HEK293 (cell line): ENCODE measurements at regions not wholly inside any gene's neighbourhood (a gene's known extent, or its start where the extent isn't known, plus 50 kb on each side); places are given as distances from the start of the nearest gene placed in this dataset.

ENCODE experiments used
- CTCF ChIA-PET: fragments of 350-600 bp; formaldehyde crosslinking; extraction: SDS; loops from one replicate; lab custom pipeline; 2021; ENCODE audit warnings: antibody characterized with exemption; lab: Yijun Ruan, JAX
- POLR2A ChIA-PET: fragments of 300-600 bp; formaldehyde crosslinking; extraction: SDS; loops from one replicate; lab custom pipeline; 2020; ENCODE audit warnings: antibody characterized with exemption, inconsistent platforms; lab: Yijun Ruan, JAX
- H3K27ac ChIP-seq: fragments of 200-500 bp; sonication (Bioruptor generic); 2 replicates; pipeline ENCODE4 v1.5.1; 2014; ENCODE audit warnings: low read depth, low read length, control low read depth, inconsistent platforms; ENCODE audit errors: extremely low read depth
- H3K36me3 ChIP-seq, 2 experiments: fragments of 200-500 bp in 1 of 2; sonication (Bioruptor generic) in 1 of 2; 1 replicate in 1 of 2; 2 replicates in 1 of 2; pipeline ENCODE4 v1.5.1; 2014 to 2017; ENCODE audit warnings: inconsistent platforms in 2 of 2, low read length in 2 of 2; ENCODE audit not compliant: control insufficient read depth in 2 of 2, insufficient read depth in 1 of 2
- H3K4me1 ChIP-seq: fragments of 200-500 bp; sonication (Bioruptor generic); 2 replicates; pipeline ENCODE4 v1.5.1; 2014; ENCODE audit warnings: mild to moderate bottlenecking, low read length, inconsistent platforms; ENCODE audit not compliant: control insufficient read depth, insufficient read depth
- H3K4me3 ChIP-seq: 2 replicates; pipeline ENCODE4 v1.5.1; 2011; ENCODE audit warnings: low read depth, mild to moderate bottlenecking, control low read depth, low read length, moderate library complexity
- H3K9me3 ChIP-seq: fragments of 200-500 bp; sonication (Bioruptor generic); 2 replicates; pipeline ENCODE4 v1.5.1; 2014; ENCODE audit warnings: low read depth, low read length, inconsistent platforms; ENCODE audit not compliant: control insufficient read depth, insufficient read depth
- BCL6B ChIP-seq: fragments of 450-650 bp; formaldehyde crosslinking; IDR thresholded peaks from 2 replicates; pipeline ENCODE4 v1.5.1; 2017; ENCODE audit warnings: missing biosample characterization, missing genetic modification characterization
- SCRT1 ChIP-seq: fragments of 450-650 bp; formaldehyde crosslinking; IDR thresholded peaks from 2 replicates; pipeline ENCODE4 v1.5.1; 2016; ENCODE audit warnings: missing biosample characterization, missing genetic modification characterization, borderline replicate concordance
- SETDB1 ChIP-seq: IDR thresholded peaks from one replicate; pipeline ENCODE4 v1.6.1; 2017; ENCODE audit warnings: mild to moderate bottlenecking, low read length, moderate library complexity, mixed read lengths; ENCODE audit not compliant: insufficient read length
- TCF7L2 ChIP-seq: IDR thresholded peaks from 2 replicates; pipeline ENCODE4 v1.6.1; 2011; ENCODE audit warnings: low read depth, mild to moderate bottlenecking, inconsistent platforms, low read length, moderate library complexity, borderline replicate concordance
- ZBTB17 ChIP-seq: fragments of 450-650 bp; formaldehyde crosslinking; IDR thresholded peaks from 2 replicates; pipeline ENCODE4 v1.5.1; 2016; ENCODE audit warnings: missing biosample characterization, missing genetic modification characterization
- ZBTB20 ChIP-seq: fragments of 450-650 bp; formaldehyde crosslinking; IDR thresholded peaks from 2 replicates; pipeline ENCODE4 v1.5.1; 2016; ENCODE audit warnings: missing biosample characterization, missing genetic modification characterization
- ZNF121 ChIP-seq: fragments of 450-650 bp; formaldehyde crosslinking; IDR thresholded peaks from 2 replicates; pipeline ENCODE4 v1.5.1; 2016; ENCODE audit warnings: missing biosample characterization, missing genetic modification characterization
- ZNF157 ChIP-seq: fragments of 450-650 bp; formaldehyde crosslinking; IDR thresholded peaks from 2 replicates; pipeline ENCODE4 v1.5.1; 2016; ENCODE audit warnings: missing biosample characterization, missing genetic modification characterization
- ZNF16 ChIP-seq: fragments of 450-650 bp; formaldehyde crosslinking; IDR thresholded peaks from 2 replicates; pipeline ENCODE4 v1.5.1; 2016; ENCODE audit warnings: low read depth, missing biosample characterization, missing genetic modification characterization
- ZNF184 ChIP-seq: fragments of 450-650 bp; IDR thresholded peaks from 2 replicates; pipeline ENCODE4 v1.5.1; 2018; ENCODE audit warnings: missing biosample characterization, mild to moderate bottlenecking, missing genetic modification characterization
- ZNF223 ChIP-seq: fragments of 450-650 bp; formaldehyde crosslinking; IDR thresholded peaks from 2 replicates; pipeline ENCODE4 v1.5.1; 2016; ENCODE audit warnings: missing biosample characterization, missing genetic modification characterization
- ZNF302 ChIP-seq: fragments of 450-650 bp; formaldehyde crosslinking; IDR thresholded peaks from 2 replicates; pipeline ENCODE4 v1.5.1; 2016; ENCODE audit warnings: missing biosample characterization, missing genetic modification characterization, low read depth
- ZNF366 ChIP-seq: fragments of 450-650 bp; formaldehyde crosslinking; conservative IDR thresholded peaks from 2 replicates; pipeline ENCODE4 v1.5.1; 2016; ENCODE audit warnings: missing biosample characterization, missing genetic modification characterization
- ZNF433 ChIP-seq: fragments of 450-650 bp; formaldehyde crosslinking; IDR thresholded peaks from 2 replicates; pipeline ENCODE4 v1.5.1; 2016; ENCODE audit warnings: missing biosample characterization, missing genetic modification characterization, low read depth
- ZNF48 ChIP-seq: fragments of 450-650 bp; formaldehyde crosslinking; IDR thresholded peaks from 2 replicates; pipeline ENCODE4 v1.5.1; 2016; ENCODE audit warnings: missing biosample characterization, missing genetic modification characterization
- ZNF513 ChIP-seq: fragments of 450-650 bp; IDR thresholded peaks from 2 replicates; pipeline ENCODE4 v1.5.1; 2018; ENCODE audit warnings: missing biosample characterization, missing genetic modification characterization
- ZNF585B ChIP-seq: fragments of 450-650 bp; formaldehyde crosslinking; IDR thresholded peaks from 2 replicates; pipeline ENCODE4 v1.5.1; 2016; ENCODE audit warnings: missing biosample characterization, missing genetic modification characterization
- ZNF624 ChIP-seq: fragments of 450-650 bp; formaldehyde crosslinking; IDR thresholded peaks from 2 replicates; pipeline ENCODE4 v1.5.1; 2017; ENCODE audit warnings: missing biosample characterization, missing genetic modification characterization
- ZNF664 ChIP-seq: fragments of 450-650 bp; formaldehyde crosslinking; IDR thresholded peaks from 2 replicates; pipeline ENCODE4 v1.5.1; 2016; ENCODE audit warnings: missing biosample characterization, missing genetic modification characterization
- TF ChIP-seq, protein P1 (sequence below): fragments of 450-650 bp; formaldehyde crosslinking; IDR thresholded peaks from 2 replicates; pipeline ENCODE4 v1.5.1; 2016; ENCODE audit warnings: missing biosample characterization, missing genetic modification characterization
- TF ChIP-seq, protein P2 (sequence below): fragments of 450-650 bp; formaldehyde crosslinking; IDR thresholded peaks from 2 replicates; pipeline ENCODE4 v1.5.1; 2016; ENCODE audit warnings: missing biosample characterization, missing genetic modification characterization
- TF ChIP-seq, protein P3 (sequence below): fragments of 450-650 bp; formaldehyde crosslinking; IDR thresholded peaks from 2 replicates; pipeline ENCODE4 v1.5.1; 2016; ENCODE audit warnings: missing biosample characterization, missing genetic modification characterization

DNA sequence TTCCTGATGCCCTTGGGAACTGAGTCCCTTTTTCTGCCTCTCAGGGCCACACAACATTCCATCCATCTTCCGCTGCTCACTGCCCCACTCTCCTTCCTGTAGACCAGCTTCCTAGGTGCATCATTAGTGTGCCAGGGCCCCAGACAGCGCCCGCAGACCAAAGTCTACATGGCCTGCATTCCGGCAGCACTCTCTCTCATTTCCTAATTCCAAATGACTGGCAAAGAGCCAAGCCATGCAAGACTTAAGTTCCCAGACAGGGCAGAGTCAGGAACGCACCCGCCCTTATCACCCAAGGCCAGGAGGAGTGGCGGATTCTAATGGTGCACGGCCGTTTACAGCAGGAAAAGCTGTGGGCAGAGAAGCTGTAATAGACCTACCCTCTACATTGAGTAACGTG is 159.8 kb upstream of the ARID1B start (continued):
- TF ChIP-seq, protein P1, sequence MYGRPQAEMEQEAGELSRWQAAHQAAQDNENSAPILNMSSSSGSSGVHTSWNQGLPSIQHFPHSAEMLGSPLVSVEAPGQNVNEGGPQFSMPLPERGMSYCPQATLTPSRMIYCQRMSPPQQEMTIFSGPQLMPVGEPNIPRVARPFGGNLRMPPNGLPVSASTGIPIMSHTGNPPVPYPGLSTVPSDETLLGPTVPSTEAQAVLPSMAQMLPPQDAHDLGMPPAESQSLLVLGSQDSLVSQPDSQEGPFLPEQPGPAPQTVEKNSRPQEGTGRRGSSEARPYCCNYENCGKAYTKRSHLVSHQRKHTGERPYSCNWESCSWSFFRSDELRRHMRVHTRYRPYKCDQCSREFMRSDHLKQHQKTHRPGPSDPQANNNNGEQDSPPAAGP (tag by site-specific recombination): no peak
- TF ChIP-seq ZNF121 (tag by site-specific recombination) (peak; percentile 64; the same call in 1 of the 2 replicates), ZNF157 (tag by site-specific recombination) (no peak), ZNF664 (tag by site-specific recombination) (no peak), BCL6B (no peak), ZNF184 (tag by site-specific recombination) (no peak), SCRT1 (tag by site-specific recombination) (no peak), ZNF433 (tag by site-specific recombination) (no peak), TCF7L2 (no peak), ZNF16 (tag by site-specific recombination) (no peak), ZNF302 (tag by site-specific recombination) (no peak)
- TF ChIP-seq, protein P2, sequence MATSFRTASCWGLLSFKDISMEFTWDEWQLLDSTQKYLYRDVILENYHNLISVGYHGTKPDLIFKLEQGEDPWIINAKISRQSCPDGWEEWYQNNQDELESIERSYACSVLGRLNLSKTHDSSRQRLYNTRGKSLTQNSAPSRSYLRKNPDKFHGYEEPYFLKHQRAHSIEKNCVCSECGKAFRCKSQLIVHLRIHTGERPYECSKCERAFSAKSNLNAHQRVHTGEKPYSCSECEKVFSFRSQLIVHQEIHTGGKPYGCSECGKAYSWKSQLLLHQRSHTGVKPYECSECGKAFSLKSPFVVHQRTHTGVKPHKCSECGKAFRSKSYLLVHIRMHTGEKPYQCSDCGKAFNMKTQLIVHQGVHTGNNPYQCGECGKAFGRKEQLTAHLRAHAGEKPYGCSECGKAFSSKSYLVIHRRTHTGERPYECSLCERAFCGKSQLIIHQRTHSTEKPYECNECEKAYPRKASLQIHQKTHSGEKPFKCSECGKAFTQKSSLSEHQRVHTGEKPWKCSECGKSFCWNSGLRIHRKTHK (tag by site-specific recombination): no peak
- TF ChIP-seq, protein P3, sequence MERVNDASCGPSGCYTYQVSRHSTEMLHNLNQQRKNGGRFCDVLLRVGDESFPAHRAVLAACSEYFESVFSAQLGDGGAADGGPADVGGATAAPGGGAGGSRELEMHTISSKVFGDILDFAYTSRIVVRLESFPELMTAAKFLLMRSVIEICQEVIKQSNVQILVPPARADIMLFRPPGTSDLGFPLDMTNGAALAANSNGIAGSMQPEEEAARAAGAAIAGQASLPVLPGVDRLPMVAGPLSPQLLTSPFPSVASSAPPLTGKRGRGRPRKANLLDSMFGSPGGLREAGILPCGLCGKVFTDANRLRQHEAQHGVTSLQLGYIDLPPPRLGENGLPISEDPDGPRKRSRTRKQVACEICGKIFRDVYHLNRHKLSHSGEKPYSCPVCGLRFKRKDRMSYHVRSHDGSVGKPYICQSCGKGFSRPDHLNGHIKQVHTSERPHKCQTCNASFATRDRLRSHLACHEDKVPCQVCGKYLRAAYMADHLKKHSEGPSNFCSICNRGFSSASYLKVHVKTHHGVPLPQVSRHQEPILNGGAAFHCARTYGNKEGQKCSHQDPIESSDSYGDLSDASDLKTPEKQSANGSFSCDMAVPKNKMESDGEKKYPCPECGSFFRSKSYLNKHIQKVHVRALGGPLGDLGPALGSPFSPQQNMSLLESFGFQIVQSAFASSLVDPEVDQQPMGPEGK (tag by site-specific recombination): no peak

DNA sequence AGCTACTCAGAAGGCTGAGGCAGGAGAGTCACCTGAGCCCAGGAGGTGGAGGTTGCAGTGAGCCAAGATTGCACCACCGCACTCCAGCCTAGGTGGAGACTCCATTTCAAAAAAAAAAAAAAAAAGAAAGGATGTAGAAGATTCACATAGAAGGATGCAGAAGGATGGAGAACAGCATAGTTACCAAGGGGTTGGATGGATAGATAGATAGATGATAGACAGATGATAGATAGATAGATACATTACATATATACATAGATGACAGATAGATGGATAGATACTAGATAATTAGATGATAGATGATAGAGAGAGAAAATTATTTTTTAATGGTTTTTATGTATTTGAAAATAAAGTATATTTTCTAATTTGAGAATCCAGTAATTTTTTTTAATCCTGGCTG is 160.7 kb upstream of the ARID1B start:
- H3K36me3 ChIP-seq: no peaks in the 10 kb centered on the region
- ChIA-PET CTCF (no interaction called here), POLR2A (no interaction called here)
- H3K27ac ChIP-seq: no peak overlapping the region
- H3K4me1 ChIP-seq: peaks cover 15% of the 10 kb centered on the region
- no peaks in the 10 kb centered on the region for H3K9me3 ChIP-seq
- H3K4me3 ChIP-seq: no peak overlapping the region
- peak; percentile 62 for TF ChIP-seq ZNF366 (tag by site-specific recombination)
- TF ChIP-seq ZBTB20 (tag by site-specific recombination): no peak
- TF ChIP-seq ZBTB17 (tag by site-specific recombination): peak; percentile 61; the same call in 1 of the 2 replicates
- TF ChIP-seq ZNF48: no peak
- TF ChIP-seq, all 188 proteins: peak for 2

DNA sequence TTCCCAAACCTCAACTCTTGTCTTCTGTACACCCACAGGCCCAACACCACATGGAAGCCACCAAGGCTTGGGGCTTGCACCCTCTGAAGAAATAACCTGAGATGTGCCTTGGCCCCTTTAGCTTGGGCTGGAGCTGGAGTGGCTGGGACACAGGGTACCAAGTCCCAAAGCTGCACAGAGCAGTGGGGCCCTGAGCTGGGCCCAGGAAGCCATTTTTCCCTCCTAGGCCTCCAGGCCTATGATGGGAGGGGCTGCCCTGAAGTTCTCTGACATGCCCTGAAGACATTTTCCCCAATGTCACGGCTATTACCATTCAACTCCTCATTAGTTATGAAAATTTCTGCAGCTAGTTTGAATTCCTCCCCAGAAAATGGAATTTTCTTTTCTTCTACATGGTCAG is 163.2 kb upstream of the ARID1B start:
- Histone ChIP-seq H3K4me1 (peaks cover 15% of the 10 kb centered on the region), H3K36me3 (no peaks in the 10 kb centered on the region), H3K9me3 (no peaks in the 10 kb centered on the region), H3K4me3 (no peak overlapping the region), H3K27ac (no peak overlapping the region)
- peak; percentile 93 for TF ChIP-seq ZNF585B (tag by site-specific recombination)
- no peak for TF ChIP-seq BCL6B
- no peak for TF ChIP-seq ZNF624 (tag by site-specific recombination)
- peak; percentile 10 for TF ChIP-seq SETDB1
- no peak for TF ChIP-seq ZNF223
- no peak for TF ChIP-seq ZNF513
- POLR2A ChIA-PET: no interaction called here
- CTCF ChIA-PET: no interaction called here
